ENCODE measurements at regions not wholly inside any gene's neighbourhood (a gene's known extent, or its start where the extent isn't known, plus 50 kb on each side); places are given as distances from the start of the nearest gene placed in this dataset.

DNA sequence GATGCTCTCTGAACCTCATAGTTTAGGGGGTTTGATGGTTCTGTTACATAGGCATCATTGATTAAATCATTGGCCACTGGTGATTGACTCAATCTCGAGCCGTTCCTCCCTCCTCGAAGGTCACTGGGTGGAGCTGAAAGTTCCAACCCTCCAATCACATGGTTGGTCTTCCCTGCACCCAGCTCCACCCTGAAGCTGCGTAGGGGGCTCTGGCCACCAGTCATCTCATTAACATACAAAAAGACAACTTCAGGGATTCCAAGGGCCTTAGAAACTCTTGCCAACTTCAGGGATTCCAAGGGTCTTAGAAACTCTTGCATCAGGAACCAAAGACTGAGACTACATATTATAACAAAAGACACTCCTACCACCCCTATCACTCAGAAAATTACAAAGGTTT, 306.5 kb upstream of the TNRC6C start:
- Histone ChIP-seq H3K4me1 (ENCODE audit: insufficient read depth) (no peaks in the 10 kb centered on the region), H3K27me3 (no peaks in the 10 kb centered on the region), H3K9me3 (peaks cover 0 to 3% of the 10 kb centered on the region in 2 donors), H3K27ac (no peak overlapping the region), H3K36me3 (no peaks in the 10 kb centered on the region), H3K4me3 (no peak overlapping the region)
- DNase-seq, result no peak
- TF ChIP-seq POLR2A (IDR thresholded peaks at IDR 0.05) (no peak), CTCF (IDR thresholded peaks at IDR 0.05) (no peak), EP300 (IDR thresholded peaks at IDR 0.05) (no peak)
- 70 to 84% (median 76%) methylated on average over 4 of the region's 4 CpGs for WGBS, 3 donors
- intact Hi-C loops (cut with DNase I), result no loop called here

- no peak for DNase-seq
- Histone ChIP-seq H3K27ac (no peak overlapping the region), H3K4me3 (no peak overlapping the region), H3K4me1 (ENCODE audit: insufficient read depth) (no peaks in the 10 kb centered on the region), H3K36me3 (no peaks in the 10 kb centered on the region), H3K9me3 (peaks cover 0 to 8% of the 10 kb centered on the region in 2 donors), H3K27me3 (no peaks in the 10 kb centered on the region)
- TF ChIP-seq POLR2A (IDR thresholded peaks at IDR 0.05), result no peak
- TF ChIP-seq EP300 (IDR thresholded peaks at IDR 0.05), result no peak
- no peak for TF ChIP-seq CTCF (IDR thresholded peaks at IDR 0.05)
- intact Hi-C loops (cut with DNase I), result no loop called here
- WGBS, 3 donors, result 82 to 98% (median 95%) methylated on average over 5 of the region's 5 CpGs
These were observed 304.2 kb upstream of the TNRC6C start for GRCh38 chr17:77654296-77654695.

- no peak for DNase-seq
- Histone ChIP-seq H3K4me1 (ENCODE audit: insufficient read depth) (no peaks in the 10 kb centered on the region), H3K27me3 (no peaks in the 10 kb centered on the region), H3K4me3 (no peak overlapping the region), H3K27ac (no peak overlapping the region), H3K9me3 (peaks cover 0 to 8% of the 10 kb centered on the region in 2 donors), H3K36me3 (no peaks in the 10 kb centered on the region)
- intact Hi-C loops (cut with DNase I), result no loop called here
- WGBS, 3 donors, result 9 to 33% (median 10%) methylated on average over 13 of the region's 13 CpGs
- TF ChIP-seq POLR2A (IDR thresholded peaks at IDR 0.05) (no peak), EP300 (IDR thresholded peaks at IDR 0.05) (no peak)
These were observed 303.7 kb upstream of the TNRC6C start for GRCh38 chr17:77654850-77655249.

DNA sequence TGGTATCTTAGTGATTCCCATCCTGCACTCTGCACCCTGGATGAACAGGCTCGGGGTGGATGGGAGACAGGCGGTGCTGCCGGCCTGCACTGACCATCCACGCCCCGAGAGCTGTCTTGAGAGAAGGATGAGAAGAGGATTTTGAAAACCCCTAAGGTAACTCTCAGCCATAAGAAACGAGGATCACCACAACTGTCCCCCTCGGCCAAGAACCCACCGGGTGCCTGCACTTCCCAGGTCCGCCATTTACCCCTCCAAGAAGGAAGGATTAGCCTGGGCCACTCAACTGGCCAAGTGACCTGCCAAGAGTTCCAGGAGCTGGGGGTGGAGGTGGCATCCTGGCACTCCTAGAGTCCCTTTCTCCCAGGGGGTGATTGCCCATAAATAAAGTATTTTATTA, 302.4 kb upstream of the TNRC6C start:
- 82 to 89% (median 86%) methylated on average over 9 of the region's 9 CpGs for WGBS, 3 donors
- H3K4me1 ChIP-seq (ENCODE audit: insufficient read depth), result no peaks in the 10 kb centered on the region
- no peaks in the 10 kb centered on the region for H3K27me3 ChIP-seq
- no peak for DNase-seq
- H3K36me3 ChIP-seq, result no peaks in the 10 kb centered on the region
- peaks cover 0 to 8% of the 10 kb centered on the region in 2 donors for H3K9me3 ChIP-seq
- TF ChIP-seq EP300 (IDR thresholded peaks at IDR 0.05) (no peak), POLR2A (IDR thresholded peaks at IDR 0.05) (no peak), CTCF (IDR thresholded peaks at IDR 0.05) (no peak)
- H3K4me3 ChIP-seq, result no peak overlapping the region
- intact Hi-C loops (cut with DNase I), result no loop called here
- H3K27ac ChIP-seq, result no peak overlapping the region

- intact Hi-C loops (cut with DNase I), result no loop called here
- H3K4me3 ChIP-seq, result no peak overlapping the region
- no peaks in the 10 kb centered on the region for H3K4me1 ChIP-seq (ENCODE audit: insufficient read depth)
- TF ChIP-seq POLR2A (IDR thresholded peaks at IDR 0.05) (no peak), EP300 (IDR thresholded peaks at IDR 0.05) (no peak), CTCF (IDR thresholded peaks at IDR 0.05) (no peak)
- no peaks in the 10 kb centered on the region for H3K36me3 ChIP-seq
- no peaks in the 10 kb centered on the region for H3K27me3 ChIP-seq
- WGBS, 3 donors, result 76 to 82% (median 80%) methylated on average over 6 of the region's 6 CpGs
- no peak overlapping the region for H3K27ac ChIP-seq
- no peak for DNase-seq
- H3K9me3 ChIP-seq, result peaks cover 0 to 8% of the 10 kb centered on the region in 2 donors
These were observed 300.7 kb upstream of the TNRC6C start for GRCh38 chr17:77657839-77658238.
